ENCODE measurements at regions not wholly inside any gene's neighbourhood (a gene's known extent, or its start where the extent isn't known, plus 50 kb on each side); places are given as distances from the start of the nearest gene placed in this dataset.
"Not testable (repeated sequence)": the region's sequence is repeated elsewhere in the genome, so short reads cannot be mapped to it uniquely, and the experiment has no call there.

DNA sequence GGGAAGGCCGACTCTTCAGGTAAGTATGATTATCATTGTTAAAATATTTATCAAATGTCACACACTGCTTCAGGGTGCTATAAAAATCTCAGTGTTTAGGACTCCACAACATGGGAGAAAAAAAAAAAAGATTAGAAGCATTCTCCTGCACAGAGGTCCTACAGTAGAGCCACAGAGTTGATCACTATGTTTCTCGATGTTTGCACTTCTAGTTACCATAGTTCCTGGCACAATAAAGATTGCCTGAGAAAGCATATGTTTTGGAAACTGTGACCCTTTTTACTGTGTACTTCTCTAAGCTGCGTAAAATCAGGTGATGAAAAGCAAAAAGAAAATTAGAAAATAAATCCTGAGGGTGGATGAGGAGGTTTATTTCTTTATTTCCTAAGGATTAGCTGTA lies 269.9 kb upstream of the SYNCRIP start:
- TF ChIP-seq, protein P1, sequence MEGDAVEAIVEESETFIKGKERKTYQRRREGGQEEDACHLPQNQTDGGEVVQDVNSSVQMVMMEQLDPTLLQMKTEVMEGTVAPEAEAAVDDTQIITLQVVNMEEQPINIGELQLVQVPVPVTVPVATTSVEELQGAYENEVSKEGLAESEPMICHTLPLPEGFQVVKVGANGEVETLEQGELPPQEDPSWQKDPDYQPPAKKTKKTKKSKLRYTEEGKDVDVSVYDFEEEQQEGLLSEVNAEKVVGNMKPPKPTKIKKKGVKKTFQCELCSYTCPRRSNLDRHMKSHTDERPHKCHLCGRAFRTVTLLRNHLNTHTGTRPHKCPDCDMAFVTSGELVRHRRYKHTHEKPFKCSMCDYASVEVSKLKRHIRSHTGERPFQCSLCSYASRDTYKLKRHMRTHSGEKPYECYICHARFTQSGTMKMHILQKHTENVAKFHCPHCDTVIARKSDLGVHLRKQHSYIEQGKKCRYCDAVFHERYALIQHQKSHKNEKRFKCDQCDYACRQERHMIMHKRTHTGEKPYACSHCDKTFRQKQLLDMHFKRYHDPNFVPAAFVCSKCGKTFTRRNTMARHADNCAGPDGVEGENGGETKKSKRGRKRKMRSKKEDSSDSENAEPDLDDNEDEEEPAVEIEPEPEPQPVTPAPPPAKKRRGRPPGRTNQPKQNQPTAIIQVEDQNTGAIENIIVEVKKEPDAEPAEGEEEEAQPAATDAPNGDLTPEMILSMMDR (conservative IDR thresholded peaks at IDR 0.05; ENCODE audit: low read depth, low read length) = no peak
- TF ChIP-seq EZH2phosphoT487 (IDR thresholded peaks at IDR 0.05; ENCODE audit: borderline replicate concordance, low read length) (no peak), EZH2 (IDR thresholded peaks at IDR 0.05; ENCODE audit: low read length, unreplicated experiment) (no peak)
- no peak for DNase-seq
- no peak overlapping the region for H3K4me2 ChIP-seq (ENCODE audit: low read length)
- H3K9me2 ChIP-seq (replicated peaks; ENCODE audit: low read length) = no peaks in the 10 kb centered on the region
- no peak overlapping the region for H3K9ac ChIP-seq (ENCODE audit: low read length)
- no peak overlapping the region for H2AFZ ChIP-seq (ENCODE audit: low read length)
- H3K9me3 ChIP-seq (ENCODE audit: low read length) = no peaks in the 10 kb centered on the region
- CTCF ChIA-PET = no interaction called here
- no peak for ATAC-seq
- no peaks in the 10 kb centered on the region for H3K27me3 ChIP-seq (ENCODE audit: low read length)
- POLR2A ChIA-PET (ENCODE audit: unreplicated experiment) = no interaction called here
- no peak overlapping the region for H3K4me3 ChIP-seq (ENCODE audit: low read length)
- H3K79me2 ChIP-seq (ENCODE audit: low read length) = no peaks in the 10 kb centered on the region
- H3K27ac ChIP-seq (ENCODE audit: low read length) = no peak overlapping the region
- intact Hi-C loops (cut with micrococcal nuclease) = no loop called here
- no peaks in the 10 kb centered on the region for H3K4me1 ChIP-seq (ENCODE audit: insufficient read depth, low read length)
- no peaks in the 10 kb centered on the region for H3K36me3 ChIP-seq (ENCODE audit: low read depth, low read length)
- H3F3A ChIP-seq (ENCODE audit: low read length, unreplicated experiment) = no peaks in the 10 kb centered on the region
- BruUV-seq (replicated peaks) = no TSS peak
- no peaks in the 10 kb centered on the region for H4K20me1 ChIP-seq (ENCODE audit: low read length)

DNA sequence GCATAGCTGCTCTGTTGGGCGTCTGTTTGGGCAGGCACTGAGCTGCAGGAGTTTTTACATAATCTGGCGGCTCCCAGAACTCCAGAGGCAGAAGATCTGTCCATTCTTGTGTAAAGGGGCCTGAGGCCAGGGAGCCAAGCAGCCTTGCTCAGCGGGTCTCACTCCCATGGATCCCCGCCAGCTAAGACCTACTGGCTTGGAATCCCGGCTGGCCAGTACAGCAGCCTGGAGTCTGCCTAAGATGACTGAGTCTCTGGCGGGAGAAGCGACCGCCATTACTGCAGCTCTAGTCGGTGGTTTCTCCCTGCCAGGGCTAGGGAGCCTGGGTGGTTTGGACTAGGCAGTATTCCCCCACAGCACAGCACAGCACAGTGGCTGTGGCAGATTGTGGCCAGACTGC lies 268.4 kb upstream of the SYNCRIP start:
- no peaks in the 10 kb centered on the region for H3K79me2 ChIP-seq (ENCODE audit: low read length)
- CTCF ChIA-PET = no interaction called here

DNA sequence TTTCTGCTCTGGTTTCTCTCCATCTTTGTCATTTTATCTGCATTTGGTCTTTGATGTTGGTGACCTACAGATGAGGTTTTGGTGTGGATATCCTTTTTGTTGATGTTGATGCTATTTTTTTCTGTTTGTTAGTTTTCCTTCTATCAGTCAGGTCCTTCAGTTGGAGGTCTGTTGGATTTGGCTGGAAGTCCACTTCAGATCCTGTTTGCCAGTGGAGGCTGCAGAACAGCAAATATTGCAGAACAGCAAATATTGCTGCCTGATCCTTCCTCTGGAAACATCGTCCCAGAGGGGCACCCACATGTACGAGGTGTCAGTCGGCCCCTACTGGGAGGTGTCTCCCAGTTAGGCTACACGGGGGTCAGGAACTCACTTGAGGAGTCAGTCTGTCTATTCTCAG lies 265.4 kb upstream of the SYNCRIP start:
- DNase-seq; POLR2A ChIA-PET (ENCODE audit: unreplicated experiment); H3K9ac ChIP-seq (ENCODE audit: low read length); BruUV-seq (replicated peaks); H3K79me2 ChIP-seq (ENCODE audit: low read length); H3K27me3 ChIP-seq (ENCODE audit: low read length); H3K4me1 ChIP-seq (ENCODE audit: insufficient read depth, low read length); H3K9me2 ChIP-seq (replicated peaks; ENCODE audit: low read length); H4K20me1 ChIP-seq (ENCODE audit: low read length); H3K4me2 ChIP-seq (ENCODE audit: low read length); H2AFZ ChIP-seq (ENCODE audit: low read length); H3K4me3 ChIP-seq (ENCODE audit: low read length); H3K27ac ChIP-seq (ENCODE audit: low read length); H3K36me3 ChIP-seq (ENCODE audit: low read depth, low read length); ATAC-seq; H3F3A ChIP-seq (ENCODE audit: low read length, unreplicated experiment); intact Hi-C loops (cut with micrococcal nuclease); CTCF ChIA-PET; H3K9me3 ChIP-seq (ENCODE audit: low read length): not testable (repeated sequence)

More for the DNA sequence above, 268.4 kb upstream of the SYNCRIP start:
- no peak overlapping the region for H3K4me2 ChIP-seq (ENCODE audit: low read length)
- no peaks in the 10 kb centered on the region for H3K36me3 ChIP-seq (ENCODE audit: low read depth, low read length)
- DNase-seq (no peak), ATAC-seq (no peak)
- H3K4me1 ChIP-seq (ENCODE audit: insufficient read depth, low read length) = no peaks in the 10 kb centered on the region
- intact Hi-C loops (cut with micrococcal nuclease) = no loop called here
- BruUV-seq (replicated peaks) = no TSS peak
- no peak overlapping the region for H2AFZ ChIP-seq (ENCODE audit: low read length)
- H3K27ac ChIP-seq (ENCODE audit: low read length) = no peak overlapping the region
- POLR2A ChIA-PET (ENCODE audit: unreplicated experiment) = no interaction called here
- no peak overlapping the region for H3K4me3 ChIP-seq (ENCODE audit: low read length)
- no peaks in the 10 kb centered on the region for H3K27me3 ChIP-seq (ENCODE audit: low read length)
- H4K20me1 ChIP-seq (ENCODE audit: low read length) = no peaks in the 10 kb centered on the region
- TF ChIP-seq, protein P1 (conservative IDR thresholded peaks at IDR 0.05; ENCODE audit: low read depth, low read length) = no peak
- TF ChIP-seq EZH2phosphoT487 (IDR thresholded peaks at IDR 0.05; ENCODE audit: borderline replicate concordance, low read length) (no peak), EZH2 (IDR thresholded peaks at IDR 0.05; ENCODE audit: low read length, unreplicated experiment) (no peak)
- H3K9ac ChIP-seq (ENCODE audit: low read length) = no peak overlapping the region
- no peaks in the 10 kb centered on the region for H3K9me3 ChIP-seq (ENCODE audit: low read length)
- H3F3A ChIP-seq (ENCODE audit: low read length, unreplicated experiment) = no peaks in the 10 kb centered on the region
- H3K9me2 ChIP-seq (replicated peaks; ENCODE audit: low read length) = no peaks in the 10 kb centered on the region

Measured in PC-3 (cell line).